OCI-LY3 (cell line): ENCODE measurements at regions not wholly inside any gene's neighbourhood (a gene's known extent, or its start where the extent isn't known, plus 50 kb on each side); places are given as distances from the start of the nearest gene placed in this dataset.

Experiments used
- H2AFZ ChIP-seq: fragments of 200-600, 300-600 bp; shearing (Covaris generic); 2 replicates; pipeline ENCODE4 v1.6.0; 2014; ENCODE audit warnings: antibody characterized with exemption, low read depth, low read length
- H3K27ac ChIP-seq: fragments of 200-600, 300-600 bp; sonication (generic); 2 replicates; pipeline ENCODE4 v1.5.1; 2014; ENCODE audit warnings: mild to moderate bottlenecking, low read length, moderate library complexity, mixed read lengths
- H3K27me3 ChIP-seq: fragments of 200-600, 300-600 bp; sonication (generic); 2 replicates; pipeline ENCODE4 v1.6.1; 2014; ENCODE audit warnings: low read depth, low read length, mixed read lengths
- H3K36me3 ChIP-seq: fragments of 200-600, 300-600 bp; sonication (generic); replicated peaks from 2 replicates; pipeline ENCODE3; 2014; ENCODE audit warnings: low read depth, low read length, mixed read lengths
- H3K4me1 ChIP-seq: fragments of 300-600, 200-600 bp; sonication (generic); 2 replicates; pipeline ENCODE4 v1.6.1; 2014; ENCODE audit warnings: low read length, mixed read lengths
- H3K4me2 ChIP-seq: fragments of 200-600, 300-600 bp; sonication (generic); 2 replicates; pipeline ENCODE4 v1.6.1; 2014; ENCODE audit warnings: low read length, mixed read lengths
- H3K4me3 ChIP-seq: fragments of 300-600, 200-600 bp; sonication (generic); 2 replicates; pipeline ENCODE4 v1.5.1; 2014; ENCODE audit warnings: antibody characterized with exemption, mild to moderate bottlenecking, low read length, moderate library complexity
- H3K79me2 ChIP-seq: fragments of 300-600, 200-600 bp; shearing (Covaris generic); 2 replicates; pipeline ENCODE4 v1.6.1; 2014; ENCODE audit warnings: mild to moderate bottlenecking, low read length, mixed read lengths
- H3K9ac ChIP-seq: fragments of 300-600, 200-600 bp; shearing (Covaris generic); 2 replicates; pipeline ENCODE4 v1.6.0; 2014; ENCODE audit warnings: mild to moderate bottlenecking, low read length, moderate library complexity
- H3K9me3 ChIP-seq: fragments of 200-600, 300-600 bp; shearing (Covaris generic); 2 replicates; pipeline ENCODE4 v1.6.1; 2014; ENCODE audit warnings: low read length, mixed read lengths; ENCODE audit not compliant: insufficient read depth
- H4K20me1 ChIP-seq: fragments of 200-600, 300-600 bp; sonication (generic); 2 replicates; pipeline ENCODE4 v1.6.1; 2016; ENCODE audit warnings: low read length, mixed read lengths; ENCODE audit not compliant: insufficient read depth
- CTCF ChIP-seq: fragments of 200-600, 300-600 bp; sonication (generic); IDR thresholded peaks from 2 replicates; pipeline ENCODE4 v1.5.1; 2014; ENCODE audit warnings: antibody characterized with exemption, low read length, low read depth
- EZH2phosphoT487 ChIP-seq: fragments of 200-600 bp; shearing (Covaris generic); IDR thresholded peaks from 2 replicates; pipeline ENCODE4 v1.6.1; 2018; ENCODE audit warnings: antibody characterized with exemption, mixed run types, low read depth

- Histone ChIP-seq H3K9me3 (no peaks in the 10 kb centered on the region), H3K4me3 (no peak overlapping the region)
- TF ChIP-seq CTCF (no peak), EZH2phosphoT487 (no peak)
Measured at GRCh38 chr1:88188038-88188437, 496.0 kb upstream of the PKN2 start.

GRCh38 chr1:88189525-88189924 is 494.5 kb upstream of the PKN2 start:
- no peak overlapping the region for H3K9ac ChIP-seq
- no peaks in the 10 kb centered on the region for H4K20me1 ChIP-seq
- peak overlapping the region; percentile 5; the same call in 1 of the 2 replicates for H3K4me2 ChIP-seq
- H3K4me3 ChIP-seq: no peak overlapping the region
- no peak overlapping the region for H3K27ac ChIP-seq
- no peaks in the 10 kb centered on the region for H3K9me3 ChIP-seq
- no peaks in the 10 kb centered on the region for H3K27me3 ChIP-seq
- H3K4me1 ChIP-seq: peaks cover 23% of the 10 kb centered on the region
- H3K79me2 ChIP-seq: no peaks in the 10 kb centered on the region
- no peaks in the 10 kb centered on the region for H3K36me3 ChIP-seq
- H2AFZ ChIP-seq: no peak overlapping the region
- TF ChIP-seq EZH2phosphoT487: no peak
- no peak for TF ChIP-seq CTCF

More at GRCh38 chr1:88188038-88188437, 496.0 kb upstream of the PKN2 start:
- no peak overlapping the region for H3K4me2 ChIP-seq
- H3K27me3 ChIP-seq: no peaks in the 10 kb centered on the region
- peaks cover 23% of the 10 kb centered on the region for H3K4me1 ChIP-seq
- no peaks in the 10 kb centered on the region for H3K79me2 ChIP-seq
- no peak overlapping the region for H3K27ac ChIP-seq
- H2AFZ ChIP-seq: no peak overlapping the region
- no peak overlapping the region for H3K9ac ChIP-seq
- H4K20me1 ChIP-seq: no peaks in the 10 kb centered on the region
- no peaks in the 10 kb centered on the region for H3K36me3 ChIP-seq

- Histone ChIP-seq H3K9ac (no peak overlapping the region), H3K79me2 (no peaks in the 10 kb centered on the region), H3K4me1 (peaks cover 23% of the 10 kb centered on the region), H3K4me2 (peak overlapping the region; percentile 21), H4K20me1 (no peaks in the 10 kb centered on the region), H3K36me3 (no peaks in the 10 kb centered on the region), H3K27ac (no peak overlapping the region), H3K9me3 (no peaks in the 10 kb centered on the region), H3K4me3 (no peak overlapping the region), H3K27me3 (no peaks in the 10 kb centered on the region), H2AFZ (no peak overlapping the region)
- TF ChIP-seq CTCF (no peak), EZH2phosphoT487 (no peak)
Measured at GRCh38 chr1:88191917-88192316, 492.2 kb upstream of the PKN2 start.

GRCh38 chr1:88194542-88194941 is 489.5 kb upstream of the PKN2 start:
- no peaks in the 10 kb centered on the region for H3K27me3 ChIP-seq
- no peaks in the 10 kb centered on the region for H3K9me3 ChIP-seq
- no peak overlapping the region for H3K4me3 ChIP-seq
- H3K4me2 ChIP-seq: no peak overlapping the region
- TF ChIP-seq EZH2phosphoT487 (no peak), CTCF (no peak)
- H3K4me1 ChIP-seq: peaks cover 19% of the 10 kb centered on the region
- no peak overlapping the region for H2AFZ ChIP-seq
- H3K79me2 ChIP-seq: no peaks in the 10 kb centered on the region
- no peaks in the 10 kb centered on the region for H4K20me1 ChIP-seq
- H3K27ac ChIP-seq: no peak overlapping the region
- no peak overlapping the region for H3K9ac ChIP-seq
- no peaks in the 10 kb centered on the region for H3K36me3 ChIP-seq
